GM12865 (cell line): ENCODE measurements at regions not wholly inside any gene's neighbourhood (a gene's known extent, or its start where the extent isn't known, plus 50 kb on each side); places are given as distances from the start of the nearest gene placed in this dataset.
A peak's percentile ranks its signal among the peaks of the same experiment; 100 is the strongest.

Source experiments
- DNase-seq: peaks from one replicate; pipeline ENCODE4 v3.0.0; 2010; ENCODE audit warnings: low read depth
- H3K4me3 ChIP-seq: 2 replicates; pipeline ENCODE4 v1.5.1; 2011; ENCODE audit warnings: mild to moderate bottlenecking, low read depth, low read length, control low read depth
- CTCF ChIP-seq: IDR thresholded peaks from 2 replicates; pipeline ENCODE4 v1.5.1; 2011; ENCODE audit warnings: low read length, control low read depth, low read depth, inconsistent platforms; ENCODE audit not compliant: insufficient read depth; ENCODE audit errors: missing control alignments

- no peak overlapping the region for H3K4me3 ChIP-seq
- TF ChIP-seq CTCF, result no peak
- no peak for DNase-seq
Observed at GRCh38 chr4:116478343-116478742, 607.0 kb downstream of the TRAM1L1 start.

- peak; percentile 12 for DNase-seq
- H3K4me3 ChIP-seq, result no peak overlapping the region
- no peak for TF ChIP-seq CTCF
Observed at GRCh38 chr4:116469582-116469981, 615.8 kb downstream of the TRAM1L1 start.

- no peak for DNase-seq
Observed at GRCh38 chr4:116453127-116453526, 632.2 kb downstream of the TRAM1L1 start.

GRCh38 chr4:116449764-116450163 lies 635.6 kb downstream of the TRAM1L1 start:
- TF ChIP-seq CTCF, result no peak
- no peak for DNase-seq
- H3K4me3 ChIP-seq, result no peak overlapping the region

More at GRCh38 chr4:116453127-116453526, 632.2 kb downstream of the TRAM1L1 start:
- no peak overlapping the region for H3K4me3 ChIP-seq
- TF ChIP-seq CTCF, result no peak

- TF ChIP-seq CTCF, result no peak
- no peak for DNase-seq
- H3K4me3 ChIP-seq, result no peak overlapping the region
Observed at GRCh38 chr4:116444117-116444516, 641.3 kb downstream of the TRAM1L1 start.

GRCh38 chr4:116438981-116439729 lies 646.2 kb downstream of the TRAM1L1 start:
- TF ChIP-seq CTCF, result no peak

GRCh38 chr4:116438417-116438816 lies 647.0 kb downstream of the TRAM1L1 start:
- no peak overlapping the region for H3K4me3 ChIP-seq
- no peak for DNase-seq
- TF ChIP-seq CTCF, result no peak

More at GRCh38 chr4:116438981-116439729, 646.2 kb downstream of the TRAM1L1 start:
- no peak overlapping the region for H3K4me3 ChIP-seq
- DNase-seq, result no peak
